ENCODE measurements at regions not wholly inside any gene's neighbourhood (a gene's known extent, or its start where the extent isn't known, plus 50 kb on each side); places are given as distances from the start of the nearest gene placed in this dataset.
"Not testable (repeated sequence)": the region's sequence is repeated elsewhere in the genome, so short reads cannot be mapped to it uniquely, and the experiment has no call there.

GRCh38 chr12:105523164-105524057 lies 192.9 kb downstream of the C12orf75 start:
- ATAC-seq = peak; percentile 75
- H3K4me3 ChIP-seq = no peak overlapping the region
- no peaks in the 10 kb centered on the region for H3K9me3 ChIP-seq
- H3K36me3 ChIP-seq = no peaks in the 10 kb centered on the region
- H3K27me3 ChIP-seq = no peaks in the 10 kb centered on the region
- TF ChIP-seq CTCF (IDR thresholded peaks at IDR 0.05) = no peak
- peaks cover 13% of the 10 kb centered on the region for H3K4me1 ChIP-seq
- intact Hi-C loops (cut with DNase I) = no loop called here
- DNase-seq = peak; percentile 74
- H3K27ac ChIP-seq = no peak overlapping the region

- Histone ChIP-seq H3K9me3 (no peaks in the 10 kb centered on the region), H3K36me3 (no peaks in the 10 kb centered on the region), H3K4me3 (no peak overlapping the region), H3K4me1 (peaks cover 13% of the 10 kb centered on the region), H3K27me3 (no peaks in the 10 kb centered on the region), H3K27ac (no peak overlapping the region)
- ATAC-seq = no peak
- DNase-seq = no peak
- TF ChIP-seq CTCF (IDR thresholded peaks at IDR 0.05) = no peak
- intact Hi-C loops (cut with DNase I) = no loop called here
These were observed 194.5 kb downstream of the C12orf75 start for GRCh38 chr12:105524961-105525360.

- Histone ChIP-seq H3K4me1 (no peaks in the 10 kb centered on the region), H3K27ac (no peak overlapping the region), H3K36me3 (no peaks in the 10 kb centered on the region), H3K9me3 (no peaks in the 10 kb centered on the region), H3K4me3 (no peak overlapping the region), H3K27me3 (no peaks in the 10 kb centered on the region)
- TF ChIP-seq CTCF (IDR thresholded peaks at IDR 0.05) = no peak
- no peak for DNase-seq
- intact Hi-C loops (cut with DNase I) = no loop called here
- ATAC-seq = no peak
These were observed 203.6 kb downstream of the C12orf75 start for GRCh38 chr12:105534068-105534467.

GRCh38 chr12:105535033-105535432 lies 204.5 kb downstream of the C12orf75 start:
- H3K4me3 ChIP-seq; H3K4me1 ChIP-seq; H3K9me3 ChIP-seq; ATAC-seq; DNase-seq; H3K36me3 ChIP-seq; H3K27ac ChIP-seq; intact Hi-C loops (cut with DNase I); H3K27me3 ChIP-seq: not testable (repeated sequence)

- intact Hi-C loops (cut with DNase I) = no loop called here
- ATAC-seq (peak; percentile 40), DNase-seq (no peak)
These were observed 208.4 kb downstream of the C12orf75 start for GRCh38 chr12:105538880-105539279.

More at GRCh38 chr12:105538880-105539279, 208.4 kb downstream of the C12orf75 start:
- no peaks in the 10 kb centered on the region for H3K4me1 ChIP-seq
- no peaks in the 10 kb centered on the region for H3K27me3 ChIP-seq
- H3K9me3 ChIP-seq = no peaks in the 10 kb centered on the region
- TF ChIP-seq CTCF (IDR thresholded peaks at IDR 0.05) = no peak
- H3K27ac ChIP-seq = no peak overlapping the region
- H3K36me3 ChIP-seq = no peaks in the 10 kb centered on the region
- no peak overlapping the region for H3K4me3 ChIP-seq
